Naive B cell (primary cell): ENCODE measurements at regions not wholly inside any gene's neighbourhood (a gene's known extent, or its start where the extent isn't known, plus 50 kb on each side); places are given as distances from the start of the nearest gene placed in this dataset.

Experiments
- ATAC-seq, 2 donors: fragments of 150-1000 bp; cut with Tn5 transposase; 2 replicates each; pipeline ENCODE4 v1.10.0; 2021; ENCODE audit warnings: low read depth in 2 of 2, mild to moderate bottlenecking in 2 of 2, moderate library complexity in 2 of 2
- DNase-seq: peaks from one replicate; pipeline ENCODE4 v3.0.0; 2022
- H3K27ac Mint-ChIP-seq, 6 donors: one replicate each; pipeline ENCODE4 v1.8.0; 2020 to 2022; ENCODE audit warnings: mild to moderate bottlenecking in 6 of 6, mixed read lengths in 6 of 6, moderate library complexity in 5 of 6, inconsistent platforms in 2 of 6
- H3K27me3 Mint-ChIP-seq, 3 donors: one replicate each; pipeline ENCODE4 v1.8.0; 2021 to 2022; ENCODE audit warnings: mixed read lengths in 3 of 3, mild to moderate bottlenecking in 1 of 3
- H3K36me3 Mint-ChIP-seq, 2 donors: one replicate each; pipeline ENCODE4 v1.8.0; 2020 to 2022; ENCODE audit warnings: mixed read lengths in 2 of 2, inconsistent platforms in 1 of 2, mild to moderate bottlenecking in 1 of 2
- H3K4me1 Mint-ChIP-seq, 3 donors: one replicate each; pipeline ENCODE4 v1.8.0; 2020 to 2022; ENCODE audit warnings: mixed read lengths in 3 of 3, inconsistent platforms in 1 of 3, mild to moderate bottlenecking in 1 of 3, moderate library complexity in 1 of 3
- H3K4me3 Mint-ChIP-seq, 8 donors: one replicate each; pipeline ENCODE4 v1.8.0; 2020 to 2022; ENCODE audit warnings: mild to moderate bottlenecking in 8 of 8, mixed read lengths in 8 of 8, moderate library complexity in 8 of 8, inconsistent platforms in 2 of 8
- H3K9me3 Mint-ChIP-seq, 7 donors: one replicate each; pipeline ENCODE4 v1.8.0; 2020 to 2022; ENCODE audit warnings: mixed read lengths in 7 of 7, mild to moderate bottlenecking in 5 of 7, inconsistent platforms in 2 of 7, moderate library complexity in 1 of 7

GRCh38 chr6:11292594-11293236, 60.2 kb upstream of the NEDD9 start:
- Mint-ChIP-seq H3K27ac (peak overlapping the region in 4 of 6 donors; percentile 15 to 92 (median 62)), H3K27me3 (no peaks in the 10 kb centered on the region), H3K36me3 (peaks cover 35 to 55% of the 10 kb centered on the region in 2 donors), H3K4me1 (peaks cover 18 to 28% (median 22%) of the 10 kb centered on the region in 3 donors), H3K9me3 (peaks cover 0 to 7% (median 0%) of the 10 kb centered on the region in 7 donors), H3K4me3 (no peak overlapping the region)
- no peak for DNase-seq
- no peak for ATAC-seq

GRCh38 chr6:11292091-11292490, 59.6 kb upstream of the NEDD9 start:
- H3K9me3 Mint-ChIP-seq, result peaks cover 0 to 7% (median 0%) of the 10 kb centered on the region in 7 donors
- H3K4me3 Mint-ChIP-seq, result no peak overlapping the region
- H3K27ac Mint-ChIP-seq, result peak overlapping the region in 1 of 6 donors; percentile 84
- DNase-seq (no peak), ATAC-seq (no peak)
- H3K4me1 Mint-ChIP-seq, result peaks cover 14 to 28% (median 18%) of the 10 kb centered on the region in 3 donors
- peaks cover 35 to 55% of the 10 kb centered on the region in 2 donors for H3K36me3 Mint-ChIP-seq
- no peaks in the 10 kb centered on the region for H3K27me3 Mint-ChIP-seq

GRCh38 chr6:11291582-11291981, 59.1 kb upstream of the NEDD9 start:
- Mint-ChIP-seq H3K27ac (no peak overlapping the region), H3K27me3 (no peaks in the 10 kb centered on the region), H3K9me3 (peaks cover 0 to 5% (median 1%) of the 10 kb centered on the region in 7 donors), H3K4me3 (no peak overlapping the region), H3K36me3 (peaks cover 38 to 56% of the 10 kb centered on the region in 2 donors), H3K4me1 (peaks cover 13 to 26% (median 14%) of the 10 kb centered on the region in 3 donors)
- ATAC-seq (no peak), DNase-seq (no peak)

- Mint-ChIP-seq H3K4me3 (peak overlapping the region in 1 of 8 donors; percentile 25), H3K27ac (peak overlapping the region in 2 of 6 donors; percentile 9 to 78), H3K9me3 (peaks cover 0 to 6% (median 0%) of the 10 kb centered on the region in 7 donors), H3K36me3 (peaks cover 38 to 48% of the 10 kb centered on the region in 2 donors), H3K27me3 (no peaks in the 10 kb centered on the region), H3K4me1 (peaks cover 10 to 15% (median 12%) of the 10 kb centered on the region in 3 donors)
- ATAC-seq (no peak), DNase-seq (no peak)
Measured at GRCh38 chr6:11290027-11290426, 57.6 kb upstream of the NEDD9 start.

- Mint-ChIP-seq H3K27me3 (no peaks in the 10 kb centered on the region), H3K9me3 (peaks cover 0 to 6% (median 0%) of the 10 kb centered on the region in 7 donors), H3K4me1 (peaks cover 0 to 7% (median 5%) of the 10 kb centered on the region in 3 donors), H3K27ac (peak overlapping the region in 2 of 6 donors; percentile 1 to 56), H3K4me3 (no peak overlapping the region), H3K36me3 (peaks cover 30 to 33% of the 10 kb centered on the region in 2 donors)
- DNase-seq, result no peak
- no peak for ATAC-seq
Measured at GRCh38 chr6:11288065-11288464, 55.6 kb upstream of the NEDD9 start.

- DNase-seq, result no peak
- peak overlapping the region in 1 of 6 donors; percentile 27 for H3K27ac Mint-ChIP-seq
- H3K27me3 Mint-ChIP-seq, result no peaks in the 10 kb centered on the region
- ATAC-seq, result no peak
- no peak overlapping the region for H3K4me3 Mint-ChIP-seq
- peaks cover 0 to 15% (median 7%) of the 10 kb centered on the region in 3 donors for H3K4me1 Mint-ChIP-seq
- H3K36me3 Mint-ChIP-seq, result peaks cover 32 to 35% of the 10 kb centered on the region in 2 donors
- H3K9me3 Mint-ChIP-seq, result peaks cover 0 to 6% (median 0%) of the 10 kb centered on the region in 7 donors
Measured at GRCh38 chr6:11284996-11285395, 52.5 kb upstream of the NEDD9 start.

- no peak overlapping the region for H3K27ac Mint-ChIP-seq
- peaks cover 0 to 6% (median 0%) of the 10 kb centered on the region in 7 donors for H3K9me3 Mint-ChIP-seq
- peaks cover under 1 to 16% (median 4%) of the 10 kb centered on the region in 3 donors for H3K4me1 Mint-ChIP-seq
- H3K4me3 Mint-ChIP-seq, result no peak overlapping the region
- no peak for DNase-seq
- H3K27me3 Mint-ChIP-seq, result no peaks in the 10 kb centered on the region
- H3K36me3 Mint-ChIP-seq, result peaks cover 28 to 30% of the 10 kb centered on the region in 2 donors
- ATAC-seq, result no peak
Measured at GRCh38 chr6:11283629-11284028, 51.2 kb upstream of the NEDD9 start.

GRCh38 chr6:11282875-11283274, 50.4 kb upstream of the NEDD9 start:
- ATAC-seq, result no peak
- peaks cover 8 to 23% (median 9%) of the 10 kb centered on the region in 3 donors for H3K4me1 Mint-ChIP-seq
- no peaks in the 10 kb centered on the region for H3K27me3 Mint-ChIP-seq
- H3K4me3 Mint-ChIP-seq, result no peak overlapping the region
- H3K36me3 Mint-ChIP-seq, result peaks cover 25% of the 10 kb centered on the region in 2 donors
- peaks cover 0 to 6% (median 0%) of the 10 kb centered on the region in 7 donors for H3K9me3 Mint-ChIP-seq
- H3K27ac Mint-ChIP-seq, result no peak overlapping the region
- no peak for DNase-seq
